ENCODE measurements at regions not wholly inside any gene's neighbourhood (a gene's known extent, or its start where the extent isn't known, plus 50 kb on each side); places are given as distances from the start of the nearest gene placed in this dataset.

- no peaks in the 10 kb centered on the region for H3K36me3 ChIP-seq (ENCODE audit: low read depth)
- DNase-seq, result no peak
- H3K27ac ChIP-seq, result no peak overlapping the region
- ChIA-PET POLR2A (ENCODE audit: unreplicated experiment) (no interaction called here), CTCF (no interaction called here)
- H3K4me3 ChIP-seq, result no peak overlapping the region
- no peaks in the 10 kb centered on the region; the same call in 1 of the 2 replicates for H4K20me1 ChIP-seq (ENCODE audit: insufficient read depth)
- TF ChIP-seq EZH2 (IDR thresholded peaks at IDR 0.05; ENCODE audit: low read depth) (no peak), CTCF (conservative IDR thresholded peaks at IDR 0.05) (no peak)
- intact Hi-C loops (cut with micrococcal nuclease; ENCODE audit: unreplicated experiment), result no loop called here
- no peaks in the 10 kb centered on the region for H3K79me2 ChIP-seq (ENCODE audit: low read depth)
- no peak overlapping the region for H2AFZ ChIP-seq
- H3K27me3 ChIP-seq (ENCODE audit: insufficient read depth, low read depth), result no peaks in the 10 kb centered on the region
- H3K4me2 ChIP-seq, result no peak overlapping the region
- H3K9me3 ChIP-seq (ENCODE audit: insufficient read depth, low read depth), result 0 out of 2 replicates have a peak, but pooled peaks cover 6% of the 10 kb centered on the region
- no peaks in the 10 kb centered on the region for H3K9me2 ChIP-seq (ENCODE audit: insufficient read depth)
- no peaks in the 10 kb centered on the region for H3F3A ChIP-seq (ENCODE audit: insufficient read depth, low read depth)
- no peaks in the 10 kb centered on the region for H3K4me1 ChIP-seq (replicated peaks; ENCODE audit: insufficient read depth)
- no TSS peak for BruUV-seq (replicated peaks)
Observed at GRCh38 chr17:52754838-52755237, 596.3 kb upstream of the CA10 start.

GRCh38 chr17:52751051-52751450, 592.5 kb upstream of the CA10 start:
- Histone ChIP-seq H3K27me3 (ENCODE audit: insufficient read depth, low read depth) (no peaks in the 10 kb centered on the region), H3K4me1 (replicated peaks; ENCODE audit: insufficient read depth) (no peaks in the 10 kb centered on the region), H2AFZ (no peak overlapping the region), H3K9me2 (ENCODE audit: insufficient read depth) (0 out of 2 replicates have a peak, but pooled peaks cover 3% of the 10 kb centered on the region), H3F3A (ENCODE audit: insufficient read depth, low read depth) (no peaks in the 10 kb centered on the region), H3K36me3 (ENCODE audit: low read depth) (no peaks in the 10 kb centered on the region), H3K4me3 (no peak overlapping the region), H4K20me1 (ENCODE audit: insufficient read depth) (no peaks in the 10 kb centered on the region; the same call in 1 of the 2 replicates), H3K79me2 (ENCODE audit: low read depth) (no peaks in the 10 kb centered on the region), H3K9me3 (ENCODE audit: insufficient read depth, low read depth) (no peaks in the 10 kb centered on the region), H3K27ac (no peak overlapping the region), H3K4me2 (no peak overlapping the region)
- BruUV-seq (replicated peaks), result no TSS peak
- CTCF ChIA-PET, result no interaction called here
- intact Hi-C loops (cut with micrococcal nuclease; ENCODE audit: unreplicated experiment), result no loop called here
- TF ChIP-seq CTCF (conservative IDR thresholded peaks at IDR 0.05) (no peak), EZH2 (IDR thresholded peaks at IDR 0.05; ENCODE audit: low read depth) (no peak)
- no peak for DNase-seq
- POLR2A ChIA-PET (ENCODE audit: unreplicated experiment), result no interaction called here

GRCh38 chr17:52744179-52744578, 585.7 kb upstream of the CA10 start:
- DNase-seq, result no peak
- Histone ChIP-seq H3K4me3 (no peak overlapping the region), H2AFZ (no peak overlapping the region), H3K79me2 (ENCODE audit: low read depth) (no peaks in the 10 kb centered on the region), H3K36me3 (ENCODE audit: low read depth) (no peaks in the 10 kb centered on the region), H3K4me2 (no peak overlapping the region), H3K4me1 (replicated peaks; ENCODE audit: insufficient read depth) (no peaks in the 10 kb centered on the region), H3F3A (ENCODE audit: insufficient read depth, low read depth) (no peaks in the 10 kb centered on the region), H4K20me1 (ENCODE audit: insufficient read depth) (no peaks in the 10 kb centered on the region; the same call in 1 of the 2 replicates), H3K9me2 (ENCODE audit: insufficient read depth) (0 out of 2 replicates have a peak, but pooled peaks cover 3% of the 10 kb centered on the region), H3K9me3 (ENCODE audit: insufficient read depth, low read depth) (no peaks in the 10 kb centered on the region), H3K27me3 (ENCODE audit: insufficient read depth, low read depth) (no peaks in the 10 kb centered on the region), H3K27ac (no peak overlapping the region)
- intact Hi-C loops (cut with micrococcal nuclease; ENCODE audit: unreplicated experiment), result no loop called here
- TF ChIP-seq EZH2 (IDR thresholded peaks at IDR 0.05; ENCODE audit: low read depth) (no peak), CTCF (conservative IDR thresholded peaks at IDR 0.05) (no peak)
- ChIA-PET CTCF (no interaction called here), POLR2A (ENCODE audit: unreplicated experiment) (no interaction called here)
- BruUV-seq (replicated peaks), result no TSS peak
